GM23248 (cell line): ENCODE measurements at regions not wholly inside any gene's neighbourhood (a gene's known extent, or its start where the extent isn't known, plus 50 kb on each side); places are given as distances from the start of the nearest gene placed in this dataset.

Source experiments
- EZH2 ChIP-seq: fragments of 200-600 bp; sonication (generic); IDR thresholded peaks from 2 replicates; pipeline ENCODE4 v1.6.1; 2018; ENCODE audit warnings: antibody characterized with exemption, mild to moderate bottlenecking; ENCODE audit not compliant: insufficient read depth, poor library complexity, severe bottlenecking
- EZH2phosphoT487 ChIP-seq: fragments of 200-600 bp; sonication (generic); IDR thresholded peaks from 2 replicates; pipeline ENCODE4 v1.6.1; 2018; ENCODE audit warnings: antibody characterized with exemption, moderate library complexity, mild to moderate bottlenecking, low read depth; ENCODE audit not compliant: insufficient read depth

- TF ChIP-seq EZH2phosphoT487 = no peak
- TF ChIP-seq EZH2 = no peak
Measured at GRCh38 chr13:34779171-34779570, 162.9 kb upstream of the NBEA start.
